Esophagus muscularis mucosa (tissue), 4 donors: ENCODE measurements at regions not wholly inside any gene's neighbourhood (a gene's known extent, or its start where the extent isn't known, plus 50 kb on each side); places are given as distances from the start of the nearest gene placed in this dataset.
A peak's percentile ranks its signal among the peaks of the same experiment; 100 is the strongest.
"Not testable (repeated sequence)": the region's sequence is repeated elsewhere in the genome, so short reads cannot be mapped to it uniquely, and the experiment has no call there.

Source experiments
- DNase-seq: peaks from one replicate; pipeline ENCODE4 v3.0.0-alpha.2; 2017; ENCODE audit errors: extremely low spot score
- H3K27ac ChIP-seq, 4 donors: fragments of 200-600 bp; sonication (generic); replicated peaks in 1 of 4; 1 replicate in 3 of 4; 2 replicates in 1 of 4; pipeline ENCODE4 v1.5.1; 2016 to 2019; ENCODE audit warnings: mild to moderate bottlenecking in 1 of 4
- H3K27me3 ChIP-seq, 4 donors: fragments of 200-600 bp; sonication (generic); one replicate each; pipeline versions ENCODE4 v1.5.1 to v1.6.0; 2016 to 2019
- H3K36me3 ChIP-seq, 4 donors: fragments of 200-600 bp; sonication (generic); one replicate each; pipeline ENCODE4 v1.5.1; 2016 to 2019
- H3K4me1 ChIP-seq, 4 donors: fragments of 200-600 bp; sonication (generic); one replicate each; pipeline ENCODE4 v1.5.1; 2016 to 2019
- H3K4me3 ChIP-seq, 4 donors: fragments of 200-600 bp; sonication (generic); 1 replicate in 2 of 4; 2 replicates in 2 of 4; pipeline ENCODE4 v1.5.1; 2016 to 2019; ENCODE audit warnings: mild to moderate bottlenecking in 4 of 4, moderate library complexity in 1 of 4
- H3K9me3 ChIP-seq, 4 donors: fragments of 200-600 bp; sonication (generic); 1 replicate in 3 of 4; 2 replicates in 1 of 4; pipeline ENCODE4 v1.5.1; 2016 to 2019
- EP300 ChIP-seq: sonication (generic); formaldehyde crosslinking; IDR thresholded peaks from one replicate; pipeline ENCODE4 v1.6.1; 2017; ENCODE audit warnings: antibody characterized with exemption
- POLR2A ChIP-seq: fragments of 450-650 bp; IDR thresholded peaks from one replicate; pipeline ENCODE4 v1.6.1; 2017; ENCODE audit warnings: antibody characterized with exemption, moderate library complexity, mild to moderate bottlenecking, low read depth
- POLR2AphosphoS5 ChIP-seq, 2 donors: sonication (generic); formaldehyde crosslinking; IDR thresholded peaks; one replicate each; pipeline ENCODE4 v1.6.1; 2017; ENCODE audit warnings: antibody characterized with exemption in 2 of 2
- WGBS: methylation state at CpG from one replicate; pipeline ENCODE4 v1.1.5; 2018; 5-methylcytosine and 5-hydroxymethylcytosine counted together
- intact Hi-C: fragments of 100-400 bp; cut with DNase I; formaldehyde crosslinking; loops from one replicate; pipeline ENCODE4 v1.15.1; 2023
- TF ChIP-seq, protein P1 (sequence below), 3 experiments: fragments of 200-600 bp in 2 of 3; fragments of 450-650 bp in 1 of 3; sonication (generic) in 2 of 3; IDR thresholded peaks; one replicate each; pipeline ENCODE4 v1.5.1; 2017 to 2019; ENCODE audit warnings: antibody characterized with exemption in 3 of 3, mild to moderate bottlenecking in 2 of 3, moderate library complexity in 1 of 3

DNA sequence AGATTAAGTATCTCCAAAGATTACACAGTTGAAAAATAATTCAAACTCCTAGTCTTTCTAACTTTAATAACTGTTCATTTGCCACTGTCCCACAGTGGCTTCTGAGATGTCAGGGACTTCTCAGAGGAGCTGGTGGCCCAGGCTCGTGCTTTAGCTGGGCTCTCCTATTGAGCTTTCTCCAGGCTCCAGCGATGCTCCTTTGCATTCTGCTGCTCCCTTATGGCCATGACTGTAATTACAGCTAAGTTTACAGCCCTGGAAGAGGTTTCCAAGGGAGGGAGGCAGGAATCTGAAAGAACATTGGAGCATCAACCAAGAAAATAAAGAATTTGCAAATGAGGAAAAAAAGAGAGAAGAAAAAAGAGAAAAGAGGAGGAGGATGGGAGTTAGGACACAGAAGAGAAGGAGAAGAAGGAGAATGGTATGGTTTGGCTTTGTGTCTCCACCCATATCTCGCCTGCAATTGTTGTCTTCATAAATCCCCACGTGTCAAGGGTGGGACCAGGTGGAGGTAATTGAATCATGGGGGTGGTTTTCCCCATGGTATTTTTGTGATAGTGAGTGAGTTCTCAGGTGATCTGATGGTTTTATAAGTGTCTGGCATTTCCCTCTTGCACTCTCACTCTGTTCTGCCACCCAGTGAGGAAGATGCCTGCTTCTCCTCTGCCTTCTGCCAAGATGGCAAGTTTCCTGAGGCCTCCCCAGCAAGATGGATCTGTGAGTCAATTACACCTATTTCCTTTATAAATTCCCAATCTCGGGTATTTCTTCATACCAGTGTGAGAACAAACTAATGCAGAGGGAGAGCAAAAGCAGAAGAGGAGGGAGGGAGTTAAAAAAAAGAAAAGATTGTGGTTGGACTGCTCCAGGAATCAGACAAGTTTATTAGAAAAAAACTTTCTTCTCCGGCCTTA, 857.0 kb downstream of the KCNA4 start:
- WGBS: 52% methylated on average over 6 of the region's 6 CpGs

DNA sequence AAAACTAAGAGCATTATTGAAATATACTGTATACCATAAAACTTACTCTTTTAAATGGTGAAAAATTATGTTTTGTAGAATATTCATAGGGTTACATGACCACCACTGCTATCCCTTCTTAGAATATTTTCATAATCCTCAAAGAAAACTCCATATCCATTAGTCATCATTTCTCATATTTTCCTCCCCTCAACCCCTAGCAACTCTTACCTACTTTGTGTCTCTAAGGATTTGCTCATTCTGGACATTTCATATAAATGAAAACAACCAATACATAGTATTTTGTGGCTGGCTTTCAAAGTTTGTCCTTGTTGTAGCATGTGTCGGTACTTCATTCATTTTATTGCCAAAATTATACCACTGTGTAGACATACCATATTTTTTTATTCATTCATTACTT, 863.8 kb downstream of the KCNA4 start:
- Histone ChIP-seq H3K36me3 (no peaks in the 10 kb centered on the region), H3K9me3 (peaks cover 0 to 4% (median 0%) of the 10 kb centered on the region in 4 donors), H3K4me1 (no peaks in the 10 kb centered on the region), H3K27me3 (no peaks in the 10 kb centered on the region), H3K4me3 (no peak overlapping the region), H3K27ac (no peak overlapping the region)
- TF ChIP-seq, protein P1, sequence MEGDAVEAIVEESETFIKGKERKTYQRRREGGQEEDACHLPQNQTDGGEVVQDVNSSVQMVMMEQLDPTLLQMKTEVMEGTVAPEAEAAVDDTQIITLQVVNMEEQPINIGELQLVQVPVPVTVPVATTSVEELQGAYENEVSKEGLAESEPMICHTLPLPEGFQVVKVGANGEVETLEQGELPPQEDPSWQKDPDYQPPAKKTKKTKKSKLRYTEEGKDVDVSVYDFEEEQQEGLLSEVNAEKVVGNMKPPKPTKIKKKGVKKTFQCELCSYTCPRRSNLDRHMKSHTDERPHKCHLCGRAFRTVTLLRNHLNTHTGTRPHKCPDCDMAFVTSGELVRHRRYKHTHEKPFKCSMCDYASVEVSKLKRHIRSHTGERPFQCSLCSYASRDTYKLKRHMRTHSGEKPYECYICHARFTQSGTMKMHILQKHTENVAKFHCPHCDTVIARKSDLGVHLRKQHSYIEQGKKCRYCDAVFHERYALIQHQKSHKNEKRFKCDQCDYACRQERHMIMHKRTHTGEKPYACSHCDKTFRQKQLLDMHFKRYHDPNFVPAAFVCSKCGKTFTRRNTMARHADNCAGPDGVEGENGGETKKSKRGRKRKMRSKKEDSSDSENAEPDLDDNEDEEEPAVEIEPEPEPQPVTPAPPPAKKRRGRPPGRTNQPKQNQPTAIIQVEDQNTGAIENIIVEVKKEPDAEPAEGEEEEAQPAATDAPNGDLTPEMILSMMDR (IDR thresholded peaks at IDR 0.05): no peak
- TF ChIP-seq POLR2A: no peak
- no peak for TF ChIP-seq POLR2AphosphoS5 (IDR thresholded peaks at IDR 0.05)
- no peak for TF ChIP-seq EP300
- DNase-seq: no peak
- WGBS: 85% methylated on average over 1 of the region's 1 CpG
- intact Hi-C loops: no loop called here

More for the DNA sequence above, 857.0 kb downstream of the KCNA4 start:
- TF ChIP-seq EP300 (no peak), POLR2A (no peak), POLR2AphosphoS5 (IDR thresholded peaks at IDR 0.05) (no peak)
- TF ChIP-seq, protein P1 (IDR thresholded peaks at IDR 0.05): peak; percentile 48 to 68 (median 49)
- DNase-seq: no peak
- no peaks in the 10 kb centered on the region for H3K9me3 ChIP-seq
- H3K4me3 ChIP-seq: no peak overlapping the region
- no peaks in the 10 kb centered on the region for H3K4me1 ChIP-seq
- H3K36me3 ChIP-seq: no peaks in the 10 kb centered on the region
- intact Hi-C loops: loop anchor here (10.0 kb wide), 1 partner anchor 185 kb away; no protein-coding TSS in a partner anchor
- H3K27me3 ChIP-seq: no peaks in the 10 kb centered on the region
- H3K27ac ChIP-seq: no peak overlapping the region

- WGBS: 94% methylated on average over 1 of the region's 1 CpG
- H3K4me1 ChIP-seq, DNase-seq, intact Hi-C loops, H3K4me3 ChIP-seq, H3K9me3 ChIP-seq, H3K27ac ChIP-seq, H3K36me3 ChIP-seq, H3K27me3 ChIP-seq: not testable (repeated sequence)
Observed at GRCh38 chr11:29142573-29142972, 874.3 kb downstream of the KCNA4 start.

DNA sequence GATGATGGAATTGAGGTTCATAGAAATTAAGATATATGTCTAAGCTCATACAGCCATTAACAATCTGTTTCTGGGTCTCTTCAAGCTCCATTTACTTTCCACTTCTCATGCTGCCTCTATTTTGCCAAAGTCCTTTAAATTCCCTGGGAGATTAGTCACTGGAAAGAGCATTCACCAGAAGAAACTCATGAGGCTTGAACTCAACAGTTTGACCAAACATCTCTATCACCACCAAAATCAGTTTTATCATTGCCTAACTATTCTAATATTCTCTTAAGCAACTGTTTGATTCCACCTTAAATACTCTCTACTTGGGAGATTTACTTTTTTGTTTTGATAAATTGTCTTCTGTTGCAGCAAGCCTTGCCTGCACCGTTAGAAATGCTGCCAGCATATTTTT, 881.3 kb downstream of the KCNA4 start:
- Histone ChIP-seq H3K4me3 (no peak overlapping the region), H3K9me3 (no peaks in the 10 kb centered on the region), H3K36me3 (no peaks in the 10 kb centered on the region), H3K27ac (no peak overlapping the region), H3K27me3 (no peaks in the 10 kb centered on the region), H3K4me1 (no peaks in the 10 kb centered on the region)
- intact Hi-C loops: no loop called here
- 47% methylated on average over 1 of the region's 1 CpG for WGBS
- no peak for TF ChIP-seq EP300
- no peak for TF ChIP-seq POLR2AphosphoS5 (IDR thresholded peaks at IDR 0.05)
- TF ChIP-seq POLR2A: no peak
- TF ChIP-seq, protein P1 (IDR thresholded peaks at IDR 0.05): no peak
- no peak for DNase-seq

DNA sequence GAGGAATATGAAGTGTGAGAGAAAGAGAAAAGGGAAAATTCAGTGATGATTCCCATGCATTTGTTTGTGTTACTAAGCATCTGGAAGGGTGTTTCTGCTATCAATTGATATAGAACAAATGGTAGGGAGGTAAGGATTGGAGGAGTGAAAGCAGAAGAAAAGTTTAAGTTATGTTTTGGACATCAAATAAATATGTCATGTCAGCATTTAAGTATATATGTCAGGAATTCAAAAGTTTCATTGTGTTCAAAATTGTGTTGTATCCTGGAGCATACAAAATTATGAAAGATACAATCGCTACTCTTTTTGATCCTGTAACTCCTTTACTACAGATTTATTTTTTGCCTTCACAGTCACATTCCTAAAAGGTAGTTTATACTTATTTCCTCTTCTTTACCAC, 885.8 kb downstream of the KCNA4 start:
- no peak for TF ChIP-seq EP300
- TF ChIP-seq, protein P1 (IDR thresholded peaks at IDR 0.05): no peak
- no peak for TF ChIP-seq POLR2A
- TF ChIP-seq POLR2AphosphoS5 (IDR thresholded peaks at IDR 0.05): no peak
- WGBS: 86% methylated on average over 1 of the region's 1 CpG
- Histone ChIP-seq H3K27ac (no peak overlapping the region), H3K27me3 (no peaks in the 10 kb centered on the region), H3K4me3 (no peak overlapping the region), H3K9me3 (no peaks in the 10 kb centered on the region), H3K36me3 (no peaks in the 10 kb centered on the region), H3K4me1 (no peaks in the 10 kb centered on the region)
- intact Hi-C loops: no loop called here
- DNase-seq: no peak
